ENCODE measurements at regions not wholly inside any gene's neighbourhood (a gene's known extent, or its start where the extent isn't known, plus 50 kb on each side); places are given as distances from the start of the nearest gene placed in this dataset.

- TF ChIP-seq EZH2 (IDR thresholded peaks at IDR 0.05; ENCODE audit: low read depth), result no peak
- no peak for TF ChIP-seq CTCF (conservative IDR thresholded peaks at IDR 0.05)
- no peaks in the 10 kb centered on the region; the same call in 1 of the 2 replicates for H3K27me3 ChIP-seq (ENCODE audit: insufficient read depth, low read depth)
- H2AFZ ChIP-seq, result no peak overlapping the region
- ChIA-PET CTCF (no interaction called here), POLR2A (ENCODE audit: unreplicated experiment) (no interaction called here)
- H3K4me2 ChIP-seq, result no peak overlapping the region
- peaks cover 29% of the 10 kb centered on the region for H3K4me1 ChIP-seq (replicated peaks; ENCODE audit: insufficient read depth)
- H3K9me3 ChIP-seq (ENCODE audit: insufficient read depth, low read depth), result no peaks in the 10 kb centered on the region; the same call in 1 of the 2 replicates
- no peaks in the 10 kb centered on the region for H3K9me2 ChIP-seq (ENCODE audit: insufficient read depth)
- peaks cover 26% of the 10 kb centered on the region for H3F3A ChIP-seq (ENCODE audit: insufficient read depth, low read depth)
- H3K79me2 ChIP-seq (ENCODE audit: low read depth), result no peaks in the 10 kb centered on the region
- DNase-seq, result peak in 1 of 2 experiments; percentile 19
- no peaks in the 10 kb centered on the region for H4K20me1 ChIP-seq (ENCODE audit: insufficient read depth)
- no peaks in the 10 kb centered on the region for H3K36me3 ChIP-seq (ENCODE audit: low read depth)
- H3K4me3 ChIP-seq, result no peak overlapping the region
- no peak overlapping the region for H3K27ac ChIP-seq
- BruUV-seq (replicated peaks), result TSS peak; percentile 47
- intact Hi-C loops (cut with micrococcal nuclease; ENCODE audit: unreplicated experiment), result no loop called here
Measured at GRCh38 chr4:26020083-26020668, 106.2 kb downstream of the SMIM20 start.

- Histone ChIP-seq H3K4me1 (replicated peaks; ENCODE audit: insufficient read depth) (peaks cover 29% of the 10 kb centered on the region), H4K20me1 (ENCODE audit: insufficient read depth) (no peaks in the 10 kb centered on the region), H3K9me3 (ENCODE audit: insufficient read depth, low read depth) (no peaks in the 10 kb centered on the region; the same call in 1 of the 2 replicates), H3K4me3 (no peak overlapping the region), H3K27me3 (ENCODE audit: insufficient read depth, low read depth) (no peaks in the 10 kb centered on the region; the same call in 1 of the 2 replicates), H3K36me3 (ENCODE audit: low read depth) (no peaks in the 10 kb centered on the region), H3K79me2 (ENCODE audit: low read depth) (no peaks in the 10 kb centered on the region), H3K27ac (no peak overlapping the region), H3K4me2 (no peak overlapping the region), H2AFZ (no peak overlapping the region), H3K9me2 (ENCODE audit: insufficient read depth) (no peaks in the 10 kb centered on the region), H3F3A (ENCODE audit: insufficient read depth, low read depth) (peaks cover 26% of the 10 kb centered on the region)
- ChIA-PET CTCF (interaction anchor here (0.6 kb wide), 1 partner anchor 9 kb away, joined by 3 read pairs; no protein-coding TSS in a partner anchor), POLR2A (ENCODE audit: unreplicated experiment) (interaction anchor here (0.6 kb wide), 2 partner anchors 170 to 565 kb away, joined by 4 to 19 read pairs; no protein-coding TSS in a partner anchor)
- intact Hi-C loops (cut with micrococcal nuclease; ENCODE audit: unreplicated experiment), result no loop called here
- BruUV-seq (replicated peaks), result no TSS peak
- DNase-seq, result peak in 1 of 2 experiments; percentile 31
- no peak for TF ChIP-seq EZH2 (IDR thresholded peaks at IDR 0.05; ENCODE audit: low read depth)
- TF ChIP-seq CTCF (conservative IDR thresholded peaks at IDR 0.05), result no peak
Measured at GRCh38 chr4:26020881-26021280, 106.9 kb downstream of the SMIM20 start.

GRCh38 chr4:26021417-26022345 lies 107.7 kb downstream of the SMIM20 start:
- BruUV-seq (replicated peaks), result no TSS peak
- Histone ChIP-seq H3K4me2 (peak overlapping the region; percentile 74), H3K9me3 (ENCODE audit: insufficient read depth, low read depth) (no peaks in the 10 kb centered on the region; the same call in 1 of the 2 replicates), H3K36me3 (ENCODE audit: low read depth) (no peaks in the 10 kb centered on the region), H4K20me1 (ENCODE audit: insufficient read depth) (no peaks in the 10 kb centered on the region), H3K27ac (peak overlapping the region; percentile 36; the same call in 1 of the 2 replicates), H3F3A (ENCODE audit: insufficient read depth, low read depth) (peaks cover 26% of the 10 kb centered on the region), H3K4me3 (peak overlapping the region; percentile 38; the same call in 1 of the 2 replicates), H2AFZ (0 out of 2 replicates have a peak overlapping the region, but pooled peaks have one; percentile 6), H3K9me2 (ENCODE audit: insufficient read depth) (no peaks in the 10 kb centered on the region), H3K27me3 (ENCODE audit: insufficient read depth, low read depth) (no peaks in the 10 kb centered on the region; the same call in 1 of the 2 replicates), H3K79me2 (ENCODE audit: low read depth) (no peaks in the 10 kb centered on the region), H3K4me1 (replicated peaks; ENCODE audit: insufficient read depth) (peaks cover 29% of the 10 kb centered on the region)
- ChIA-PET CTCF (interaction anchor here (0.6 kb wide), 1 partner anchor 8 kb away, joined by 3 read pairs; no protein-coding TSS in a partner anchor), POLR2A (ENCODE audit: unreplicated experiment) (interaction anchor here (0.6 kb wide), 2 partner anchors 169 to 566 kb away, joined by 4 to 19 read pairs; no protein-coding TSS in a partner anchor)
- intact Hi-C loops (cut with micrococcal nuclease; ENCODE audit: unreplicated experiment), result no loop called here
- peak; percentile 28 to 48 for DNase-seq
- TF ChIP-seq EZH2 (IDR thresholded peaks at IDR 0.05; ENCODE audit: low read depth), result no peak
- TF ChIP-seq CTCF (conservative IDR thresholded peaks at IDR 0.05), result no peak

Data from PC-9 (cell line).